Heart left ventricle (tissue), 16 donors: ENCODE measurements at regions not wholly inside any gene's neighbourhood (a gene's known extent, or its start where the extent isn't known, plus 50 kb on each side); places are given as distances from the start of the nearest gene placed in this dataset.

Experiments
- ATAC-seq, 4 donors: fragments of 200-7000 bp; cut with Tn5 transposase; one replicate each; pipeline ENCODE4 v1.9.1; 2020 to 2022; ENCODE audit warnings: moderate library complexity in 4 of 4, mild to moderate bottlenecking in 3 of 4, moderate number of reproducible peaks in 1 of 4
- DNase-seq, 5 donors: peaks; one replicate each; pipeline ENCODE4 v3.0.0-alpha.2; 2020
- H3K27ac ChIP-seq, 12 donors: fragments of 200-600 bp; sonication (generic) in 4 of 12; one replicate each; pipeline versions ENCODE4 v1.5.0 to v1.8.0; 2016 to 2022; ENCODE audit warnings: mild to moderate bottlenecking in 2 of 12
- H3K27me3 ChIP-seq, 9 donors: fragments of 200-600 bp; sonication (generic) in 2 of 9; one replicate each; pipeline versions ENCODE4 v1.5.1 to v1.8.0; 2016 to 2022; ENCODE audit warnings: mild to moderate bottlenecking in 3 of 9
- H3K36me3 ChIP-seq, 9 donors: fragments of 200-600 bp; sonication (generic) in 2 of 9; one replicate each; pipeline versions ENCODE4 v1.5.0 to v1.8.0; 2018 to 2022; ENCODE audit warnings: mild to moderate bottlenecking in 2 of 9
- H3K4me1 ChIP-seq, 12 donors: fragments of 200-600 bp; sonication (generic) in 4 of 12; one replicate each; pipeline versions ENCODE4 v1.5.0 to v1.8.0; 2016 to 2022; ENCODE audit warnings: mild to moderate bottlenecking in 3 of 12
- H3K4me3 ChIP-seq, 12 donors: fragments of 200-600 bp; sonication (generic) in 4 of 12; one replicate each; pipeline versions ENCODE4 v1.5.0 to v1.8.0; 2017 to 2022; ENCODE audit warnings: mild to moderate bottlenecking in 9 of 12, moderate library complexity in 4 of 12
- H3K9me3 ChIP-seq, 12 donors: fragments of 200-600 bp; sonication (generic) in 4 of 12; one replicate each; pipeline versions ENCODE4 v1.5.0 to v1.8.0; 2016 to 2022; ENCODE audit warnings: mild to moderate bottlenecking in 1 of 12
- POLR2A ChIP-seq, 2 donors: fragments of 450-650 bp; IDR thresholded peaks; one replicate each; pipeline ENCODE4 v1.6.1; 2017; ENCODE audit warnings: antibody characterized with exemption in 2 of 2, mild to moderate bottlenecking in 2 of 2, moderate library complexity in 2 of 2
- WGBS, 4 donors: extraction: QIAGEN DNeasy Blood & Tissue Kit in 2 of 4; methylation state at CpG; one replicate each; pipeline versions ENCODE4 v1.1.5 to v1.1.7; 2013 to 2018; 5-methylcytosine and 5-hydroxymethylcytosine counted together
- intact Hi-C, 10 donors: fragments of 100-400 bp; cut with DNase I; formaldehyde crosslinking; loops; one replicate each; pipeline versions ENCODE4 v1.11.1 to v1.14.2; 2022
- TF ChIP-seq, protein P1 (sequence below), 12 donors: fragments of 200-600 bp; sonication (generic) in 4 of 12; IDR thresholded peaks; one replicate each; pipeline versions ENCODE4 v1.5.0 to v1.8.0; 2018 to 2022; ENCODE audit warnings: antibody characterized with exemption in 12 of 12, mild to moderate bottlenecking in 5 of 12
- donor health status: ischemic (EF 13 %, LVEDD 7.1; RV severe dilation, severe dysfunction).
- donor health status: healthy with polysubstance abuse.
- donor health status: DM: no; HTN: yes; CAD: no.
- donor health status: DM: no; HTN: no; CAD: no.
- donor health status: ischemic (EF 25% LVEDD 6.9; RV normal size, moderate dysfunction).
- donor health status: ischemic (EF 25% LVEDD 5.7; RV mildly dilated, moderate dysfunction).
- donor health status: healthy.
- donor health status: DM: yes; HTN: yes; CAD: no.
- donor health status: ischemic (EF 35%, LVEDD 5.7; RV mildly dilated, moderate dysfunction).
- donor health status: nonischemic (EF 11% LVEDD 7.7; RV severe dilation, severe dysfunction).
- donor health status: DM: yes; HTN: yes; CAD: no.
- donor health status: PGD.
- donor health status: ischemic (EF 29% LVEDD 5.4; RV normal size, mild dysfunction).
- donor health status: nonischemic (EF 23%, LVEDD 6.1; RV moderate dilation, normal function).

DNA sequence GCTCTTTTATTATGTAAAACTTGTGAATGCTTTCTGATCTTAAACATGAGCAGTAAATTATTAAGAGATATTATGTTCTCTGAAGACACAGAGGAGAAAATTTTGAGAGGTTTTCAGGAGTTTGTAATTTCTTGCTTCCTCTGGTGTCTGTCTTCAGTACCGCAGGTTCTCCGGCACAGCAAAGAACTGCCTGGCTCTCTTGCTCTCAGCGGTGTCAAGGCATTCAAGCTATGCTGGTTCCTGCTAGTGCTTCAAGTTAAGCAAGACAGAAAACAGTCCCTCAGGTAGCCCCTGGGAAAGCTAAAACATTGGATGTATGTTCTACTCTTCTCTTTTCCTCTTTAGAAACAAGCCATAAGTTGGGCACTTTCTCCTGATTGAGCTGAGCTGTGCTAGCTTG, 120.2 kb upstream of the CENPE start:
- no peak for TF ChIP-seq POLR2A (IDR thresholded peaks at IDR 0.05)
- TF ChIP-seq, protein P1, sequence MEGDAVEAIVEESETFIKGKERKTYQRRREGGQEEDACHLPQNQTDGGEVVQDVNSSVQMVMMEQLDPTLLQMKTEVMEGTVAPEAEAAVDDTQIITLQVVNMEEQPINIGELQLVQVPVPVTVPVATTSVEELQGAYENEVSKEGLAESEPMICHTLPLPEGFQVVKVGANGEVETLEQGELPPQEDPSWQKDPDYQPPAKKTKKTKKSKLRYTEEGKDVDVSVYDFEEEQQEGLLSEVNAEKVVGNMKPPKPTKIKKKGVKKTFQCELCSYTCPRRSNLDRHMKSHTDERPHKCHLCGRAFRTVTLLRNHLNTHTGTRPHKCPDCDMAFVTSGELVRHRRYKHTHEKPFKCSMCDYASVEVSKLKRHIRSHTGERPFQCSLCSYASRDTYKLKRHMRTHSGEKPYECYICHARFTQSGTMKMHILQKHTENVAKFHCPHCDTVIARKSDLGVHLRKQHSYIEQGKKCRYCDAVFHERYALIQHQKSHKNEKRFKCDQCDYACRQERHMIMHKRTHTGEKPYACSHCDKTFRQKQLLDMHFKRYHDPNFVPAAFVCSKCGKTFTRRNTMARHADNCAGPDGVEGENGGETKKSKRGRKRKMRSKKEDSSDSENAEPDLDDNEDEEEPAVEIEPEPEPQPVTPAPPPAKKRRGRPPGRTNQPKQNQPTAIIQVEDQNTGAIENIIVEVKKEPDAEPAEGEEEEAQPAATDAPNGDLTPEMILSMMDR (IDR thresholded peaks at IDR 0.05) = no peak
- 60 to 68% (median 66%) methylated on average over 3 of the region's 3 CpGs for WGBS, 4 donors
- Histone ChIP-seq H3K27me3 (no peaks in the 10 kb centered on the region), H3K36me3 (no peaks in the 10 kb centered on the region), H3K4me3 (no peak overlapping the region), H3K9me3 (peaks cover 0 to 46% (median 15%) of the 10 kb centered on the region in 12 donors), H3K27ac (no peak overlapping the region), H3K4me1 (no peaks in the 10 kb centered on the region)
- intact Hi-C loops = no loop called here
- ATAC-seq (no peak), DNase-seq (no peak)

DNA sequence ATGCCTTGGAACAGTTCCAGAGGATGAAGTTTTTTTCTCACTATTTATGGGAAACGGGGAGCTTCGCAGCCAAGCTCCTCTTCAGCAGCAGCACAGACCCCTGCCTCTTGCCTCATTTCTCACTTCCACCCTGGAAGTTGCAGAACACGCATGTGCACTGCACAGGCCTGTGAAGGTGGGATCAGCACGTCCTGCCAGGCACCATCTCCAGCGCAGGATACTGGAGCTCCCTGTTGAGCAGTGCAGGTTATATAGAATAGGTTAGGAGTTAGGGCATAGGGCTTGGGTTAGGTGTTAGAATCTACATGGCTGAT, 110.1 kb upstream of the CENPE start:
- Histone ChIP-seq H3K4me1 (peaks cover 0 to 3% (median 0%) of the 10 kb centered on the region in 12 donors), H3K9me3 (peaks cover 0 to 7% (median 0%) of the 10 kb centered on the region in 12 donors), H3K27ac (no peak overlapping the region), H3K36me3 (no peaks in the 10 kb centered on the region), H3K27me3 (no peaks in the 10 kb centered on the region), H3K4me3 (no peak overlapping the region)
- intact Hi-C loops = no loop called here
- TF ChIP-seq, protein P1 (IDR thresholded peaks at IDR 0.05) = no peak
- no peak for TF ChIP-seq POLR2A (IDR thresholded peaks at IDR 0.05)
- ATAC-seq = no peak
- DNase-seq = no peak
- WGBS, 4 donors = 68 to 78% (median 73%) methylated on average over 5 of the region's 5 CpGs

DNA sequence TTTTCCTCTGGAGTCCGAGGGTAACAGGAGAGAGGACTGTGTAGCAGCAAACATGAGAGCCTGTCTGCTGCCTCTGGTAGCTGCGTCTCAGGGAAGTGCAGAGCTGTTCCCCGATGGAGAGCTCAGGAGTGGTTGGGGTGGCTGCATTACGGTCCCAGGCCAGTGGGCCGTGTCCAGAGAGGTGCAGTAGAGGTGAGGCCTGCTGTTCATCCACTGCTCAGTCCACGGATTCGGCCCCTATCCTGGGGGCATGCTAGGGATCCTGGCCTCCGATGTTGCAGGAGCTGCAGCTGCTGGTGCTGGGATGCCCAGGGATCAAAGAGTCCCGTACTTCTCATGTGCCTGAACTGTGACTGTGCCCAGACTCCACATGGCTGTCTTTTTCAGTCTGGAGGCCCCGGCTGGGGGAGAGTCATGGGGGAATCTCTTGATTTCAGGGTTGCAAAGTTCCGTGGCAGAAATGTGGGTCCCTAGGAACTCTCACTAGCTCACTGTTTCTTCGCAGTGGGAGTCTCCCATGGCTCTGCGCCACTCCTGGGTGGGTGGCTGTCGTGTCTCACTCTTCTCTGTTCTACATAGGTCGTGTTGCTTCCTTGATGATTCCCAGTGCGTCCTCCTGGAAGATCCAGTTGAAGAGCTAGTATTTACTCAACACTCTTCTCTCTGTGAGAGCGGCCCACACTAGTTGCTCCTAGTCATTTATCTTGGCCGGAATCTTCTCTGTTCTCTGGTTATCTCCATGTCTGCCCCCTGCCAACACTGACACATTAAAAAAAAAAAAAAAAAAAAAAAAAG, 109.5 kb upstream of the CENPE start:
- Histone ChIP-seq H3K27ac (no peak overlapping the region), H3K9me3 (peaks cover 0 to 7% (median 0%) of the 10 kb centered on the region in 12 donors), H3K27me3 (no peaks in the 10 kb centered on the region), H3K36me3 (no peaks in the 10 kb centered on the region), H3K4me1 (peaks cover 0 to 3% (median 0%) of the 10 kb centered on the region in 12 donors), H3K4me3 (no peak overlapping the region)
- intact Hi-C loops = no loop called here
- WGBS, 4 donors = 70 to 74% (median 74%) methylated on average over 17 to 18 of the region's 18 CpGs
- DNase-seq = peak in 1 of 5 donors; percentile 34
- TF ChIP-seq, protein P1 (IDR thresholded peaks at IDR 0.05) = no peak
- no peak for TF ChIP-seq POLR2A (IDR thresholded peaks at IDR 0.05)
- ATAC-seq = peak in 1 of 4 donors; percentile 34

DNA sequence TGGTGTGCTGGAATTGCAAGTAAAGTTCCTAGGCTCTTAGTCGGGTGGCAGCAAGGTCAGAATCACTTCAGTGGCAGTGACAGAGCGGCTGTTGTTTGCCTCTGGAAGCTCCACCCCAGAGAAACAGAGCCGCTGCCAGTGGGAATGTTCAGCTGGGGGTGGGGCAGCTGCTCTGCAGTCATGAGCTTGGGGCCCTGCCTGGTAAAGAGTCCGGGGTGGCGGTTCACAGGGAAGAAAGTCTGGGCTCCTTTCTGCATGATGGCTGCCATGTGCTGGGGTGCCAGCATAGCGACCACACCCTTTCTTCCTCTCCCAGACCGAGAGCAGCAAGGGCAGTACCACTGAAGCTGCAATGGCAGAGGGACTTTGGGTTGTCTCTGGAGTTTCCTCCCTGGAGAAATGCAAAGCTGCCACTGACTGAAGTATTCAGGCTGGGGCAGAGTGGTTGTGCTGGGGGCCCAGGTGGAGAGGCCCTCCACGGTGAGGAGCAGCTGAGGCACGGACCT, 108.8 kb upstream of the CENPE start:
- H3K4me1 ChIP-seq = peaks cover 0 to 3% (median 0%) of the 10 kb centered on the region in 12 donors
- H3K36me3 ChIP-seq = no peaks in the 10 kb centered on the region
- H3K27ac ChIP-seq = no peak overlapping the region
- ATAC-seq = peak in 3 of 4 donors; percentile 51 to 81 (median 73)
- H3K4me3 ChIP-seq = no peak overlapping the region
- intact Hi-C loops = no loop called here
- peaks cover 0 to 3% (median 0%) of the 10 kb centered on the region in 12 donors for H3K9me3 ChIP-seq
- DNase-seq = peak; percentile 15 to 55 (median 22)
- no peaks in the 10 kb centered on the region for H3K27me3 ChIP-seq
- 25 to 35% (median 29%) methylated on average over 9 of the region's 9 CpGs for WGBS, 4 donors
- TF ChIP-seq POLR2A (IDR thresholded peaks at IDR 0.05) = no peak
- TF ChIP-seq, protein P1 (IDR thresholded peaks at IDR 0.05) = no peak
